Activated naive CD4-positive, alpha-beta T cell treated with anti-CD3 and anti-CD28 coated beads, Interleukin-2, amount 10 ng/mL, durations not matched to agents 7 days and 5 days (primary cell): ENCODE measurements at regions not wholly inside any gene's neighbourhood (a gene's known extent, or its start where the extent isn't known, plus 50 kb on each side); places are given as distances from the start of the nearest gene placed in this dataset.

Experiments used
- CTCF ChIA-PET: fragments of 350-600 bp; sonication (Branson Sonifier 250); formaldehyde crosslinking; loops from one replicate; lab custom pipeline; 2021; ENCODE audit warnings: antibody characterized with exemption; lab: Charles Lee
- DNase-seq: peaks from one replicate; pipeline ENCODE4 v3.0.0-alpha.2; 2020
- H3K27ac Mint-ChIP-seq: one replicate; pipeline ENCODE4 v1.8.0; 2021; ENCODE audit warnings: mild to moderate bottlenecking, moderate library complexity, mixed read lengths
- H3K27me3 Mint-ChIP-seq: one replicate; pipeline ENCODE4 v1.8.0; 2021; ENCODE audit warnings: mild to moderate bottlenecking, mixed read lengths
- H3K36me3 Mint-ChIP-seq: one replicate; pipeline ENCODE4 v1.8.0; 2021; ENCODE audit warnings: mixed read lengths
- H3K4me1 Mint-ChIP-seq: one replicate; pipeline ENCODE4 v1.8.0; 2021; ENCODE audit warnings: mixed read lengths
- H3K4me3 Mint-ChIP-seq: one replicate; pipeline ENCODE4 v1.8.0; 2021; ENCODE audit warnings: mild to moderate bottlenecking, moderate library complexity, mixed read lengths
- H3K9me3 Mint-ChIP-seq: one replicate; pipeline ENCODE4 v1.8.0; 2021; ENCODE audit warnings: mixed read lengths

GRCh38 chr18:45518311-45519155, 96.7 kb upstream of the SLC14A2 start:
- CTCF ChIA-PET = no interaction called here
- no peak for DNase-seq
- Mint-ChIP-seq H3K27ac (no peak overlapping the region), H3K4me3 (no peak overlapping the region), H3K9me3 (peaks cover 1% of the 10 kb centered on the region), H3K36me3 (no peaks in the 10 kb centered on the region), H3K4me1 (no peaks in the 10 kb centered on the region), H3K27me3 (no peaks in the 10 kb centered on the region)

- DNase-seq = no peak
- H3K4me3 Mint-ChIP-seq = no peak overlapping the region
- H3K9me3 Mint-ChIP-seq = no peaks in the 10 kb centered on the region
- H3K27ac Mint-ChIP-seq = no peak overlapping the region
- no peaks in the 10 kb centered on the region for H3K36me3 Mint-ChIP-seq
- CTCF ChIA-PET = no interaction called here
- H3K4me1 Mint-ChIP-seq = no peaks in the 10 kb centered on the region
- no peaks in the 10 kb centered on the region for H3K27me3 Mint-ChIP-seq
These were observed 95.6 kb upstream of the SLC14A2 start for GRCh38 chr18:45519411-45520280.

- H3K4me1 Mint-ChIP-seq = no peaks in the 10 kb centered on the region
- no peaks in the 10 kb centered on the region for H3K36me3 Mint-ChIP-seq
- no peak for DNase-seq
- CTCF ChIA-PET = no interaction called here
- no peak overlapping the region for H3K4me3 Mint-ChIP-seq
- H3K27me3 Mint-ChIP-seq = no peaks in the 10 kb centered on the region
- no peaks in the 10 kb centered on the region for H3K9me3 Mint-ChIP-seq
- H3K27ac Mint-ChIP-seq = no peak overlapping the region
These were observed 94.1 kb upstream of the SLC14A2 start for GRCh38 chr18:45521136-45521535.

GRCh38 chr18:45521777-45522176, 93.5 kb upstream of the SLC14A2 start:
- H3K36me3 Mint-ChIP-seq = no peaks in the 10 kb centered on the region
- CTCF ChIA-PET = no interaction called here
- H3K9me3 Mint-ChIP-seq = no peaks in the 10 kb centered on the region
- H3K4me1 Mint-ChIP-seq = no peaks in the 10 kb centered on the region
- no peak overlapping the region for H3K27ac Mint-ChIP-seq
- DNase-seq = no peak
- no peaks in the 10 kb centered on the region for H3K27me3 Mint-ChIP-seq
- no peak overlapping the region for H3K4me3 Mint-ChIP-seq

- DNase-seq = no peak
- Mint-ChIP-seq H3K27me3 (no peaks in the 10 kb centered on the region), H3K4me3 (no peak overlapping the region), H3K9me3 (no peaks in the 10 kb centered on the region), H3K4me1 (no peaks in the 10 kb centered on the region), H3K27ac (no peak overlapping the region), H3K36me3 (no peaks in the 10 kb centered on the region)
- CTCF ChIA-PET = no interaction called here
These were observed 92.9 kb upstream of the SLC14A2 start for GRCh38 chr18:45522371-45522770.

GRCh38 chr18:45525301-45525700, 90.0 kb upstream of the SLC14A2 start:
- Mint-ChIP-seq H3K27ac (no peak overlapping the region), H3K4me3 (no peak overlapping the region), H3K4me1 (no peaks in the 10 kb centered on the region), H3K27me3 (no peaks in the 10 kb centered on the region), H3K9me3 (no peaks in the 10 kb centered on the region), H3K36me3 (no peaks in the 10 kb centered on the region)
- CTCF ChIA-PET = no interaction called here
- no peak for DNase-seq

- H3K4me1 Mint-ChIP-seq = no peaks in the 10 kb centered on the region
- CTCF ChIA-PET = no interaction called here
- no peak overlapping the region for H3K27ac Mint-ChIP-seq
- no peaks in the 10 kb centered on the region for H3K36me3 Mint-ChIP-seq
- DNase-seq = no peak
- H3K9me3 Mint-ChIP-seq = no peaks in the 10 kb centered on the region
- H3K27me3 Mint-ChIP-seq = no peaks in the 10 kb centered on the region
- H3K4me3 Mint-ChIP-seq = no peak overlapping the region
These were observed 89.0 kb upstream of the SLC14A2 start for GRCh38 chr18:45526114-45526841.

GRCh38 chr18:45527891-45528290, 87.4 kb upstream of the SLC14A2 start:
- no peaks in the 10 kb centered on the region for H3K9me3 Mint-ChIP-seq
- no peaks in the 10 kb centered on the region for H3K36me3 Mint-ChIP-seq
- DNase-seq = no peak
- H3K27me3 Mint-ChIP-seq = no peaks in the 10 kb centered on the region
- H3K4me3 Mint-ChIP-seq = no peak overlapping the region
- no peaks in the 10 kb centered on the region for H3K4me1 Mint-ChIP-seq
- CTCF ChIA-PET = no interaction called here
- no peak overlapping the region for H3K27ac Mint-ChIP-seq

- no peaks in the 10 kb centered on the region for H3K9me3 Mint-ChIP-seq
- H3K27ac Mint-ChIP-seq = no peak overlapping the region
- no peaks in the 10 kb centered on the region for H3K4me1 Mint-ChIP-seq
- H3K36me3 Mint-ChIP-seq = no peaks in the 10 kb centered on the region
- no peak overlapping the region for H3K4me3 Mint-ChIP-seq
- no peaks in the 10 kb centered on the region for H3K27me3 Mint-ChIP-seq
- no peak for DNase-seq
- CTCF ChIA-PET = no interaction called here
These were observed 86.5 kb upstream of the SLC14A2 start for GRCh38 chr18:45528712-45529336.

GRCh38 chr18:45538444-45538843, 76.8 kb upstream of the SLC14A2 start:
- Mint-ChIP-seq H3K27ac (no peak overlapping the region), H3K9me3 (no peaks in the 10 kb centered on the region), H3K4me3 (no peak overlapping the region), H3K27me3 (no peaks in the 10 kb centered on the region), H3K4me1 (no peaks in the 10 kb centered on the region), H3K36me3 (no peaks in the 10 kb centered on the region)
- no peak for DNase-seq
- CTCF ChIA-PET = no interaction called here

GRCh38 chr18:45539491-45539891, 75.8 kb upstream of the SLC14A2 start:
- CTCF ChIA-PET = no interaction called here
- Mint-ChIP-seq H3K4me3 (no peak overlapping the region), H3K27me3 (no peaks in the 10 kb centered on the region), H3K9me3 (no peaks in the 10 kb centered on the region), H3K27ac (no peak overlapping the region), H3K36me3 (no peaks in the 10 kb centered on the region), H3K4me1 (no peaks in the 10 kb centered on the region)
- DNase-seq = no peak

- H3K27me3 Mint-ChIP-seq = no peaks in the 10 kb centered on the region
- DNase-seq = no peak
- H3K4me1 Mint-ChIP-seq = no peaks in the 10 kb centered on the region
- no peaks in the 10 kb centered on the region for H3K36me3 Mint-ChIP-seq
- H3K9me3 Mint-ChIP-seq = no peaks in the 10 kb centered on the region
- CTCF ChIA-PET = no interaction called here
- H3K27ac Mint-ChIP-seq = no peak overlapping the region
- H3K4me3 Mint-ChIP-seq = no peak overlapping the region
These were observed 75.2 kb upstream of the SLC14A2 start for GRCh38 chr18:45540125-45540524.

GRCh38 chr18:45541421-45541820, 73.9 kb upstream of the SLC14A2 start:
- H3K4me3 Mint-ChIP-seq = no peak overlapping the region
- CTCF ChIA-PET = no interaction called here
- H3K4me1 Mint-ChIP-seq = no peaks in the 10 kb centered on the region
- no peaks in the 10 kb centered on the region for H3K9me3 Mint-ChIP-seq
- H3K27me3 Mint-ChIP-seq = no peaks in the 10 kb centered on the region
- H3K27ac Mint-ChIP-seq = no peak overlapping the region
- no peak for DNase-seq
- no peaks in the 10 kb centered on the region for H3K36me3 Mint-ChIP-seq

- Mint-ChIP-seq H3K27ac (no peak overlapping the region), H3K4me3 (no peak overlapping the region), H3K36me3 (no peaks in the 10 kb centered on the region), H3K9me3 (no peaks in the 10 kb centered on the region), H3K4me1 (no peaks in the 10 kb centered on the region), H3K27me3 (no peaks in the 10 kb centered on the region)
- no peak for DNase-seq
- CTCF ChIA-PET = no interaction called here
These were observed 73.2 kb upstream of the SLC14A2 start for GRCh38 chr18:45542043-45542442.
